ENCODE measurements at regions not wholly inside any gene's neighbourhood (a gene's known extent, or its start where the extent isn't known, plus 50 kb on each side); places are given as distances from the start of the nearest gene placed in this dataset.

DNA sequence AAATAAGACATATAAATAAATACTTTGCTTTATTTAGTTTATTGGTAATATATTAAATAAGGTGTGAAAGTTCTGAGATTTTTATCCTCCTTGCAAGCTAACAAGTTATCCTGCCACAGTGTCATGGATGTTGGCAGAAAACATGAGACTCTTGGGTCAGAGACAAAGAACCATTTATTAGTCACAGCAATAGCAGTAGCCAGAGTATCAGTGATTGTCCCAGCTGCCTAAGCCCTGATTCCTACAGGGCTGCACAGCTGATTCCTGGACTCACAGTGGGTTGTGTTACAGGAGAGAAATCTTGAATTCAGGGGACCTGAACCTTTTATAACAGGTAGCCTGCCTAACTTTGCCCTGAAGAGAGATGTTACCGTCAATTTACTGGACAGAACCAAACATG, 304.5 kb upstream of the ZNF608 start:
- Histone ChIP-seq H2AFZ (ENCODE audit: low read depth, low read length) (no peak overlapping the region), H3K27ac (ENCODE audit: insufficient read depth, low read depth, low read length) (no peak overlapping the region), H3K36me3 (ENCODE audit: control insufficient read depth in 2 of 2, extremely low read depth in 1 of 2, insufficient read depth in 2 of 2, low read length in 2 of 2) (no peaks in the 10 kb centered on the region), H3K4me1 (ENCODE audit: control insufficient read depth, extremely low read depth, insufficient read depth, low read length) (peaks cover 5% of the 10 kb centered on the region), H3K27me3 (ENCODE audit: control insufficient read depth in 2 of 2, insufficient read depth in 2 of 2, low read length in 2 of 2) (no peaks in the 10 kb centered on the region), H3K4me2 (ENCODE audit: insufficient read depth, low read length) (no peak overlapping the region), H3K4me3 (replicated peaks in 1 of 3; ENCODE audit: insufficient read depth in 1 of 3, low read depth in 1 of 3, low read length in 3 of 3) (no peak overlapping the region), H4K20me1 (replicated peaks; ENCODE audit: control insufficient read depth, extremely low read depth, insufficient read depth, low read length) (no peaks in the 10 kb centered on the region), H3K9me3 (replicated peaks; ENCODE audit: control insufficient read depth, insufficient read depth, low read length) (no peaks in the 10 kb centered on the region), H3K79me2 (ENCODE audit: control insufficient read depth, insufficient read depth, low read length) (no peaks in the 10 kb centered on the region), H3K9me1 (replicated peaks; ENCODE audit: control insufficient read depth, extremely low read depth, insufficient read depth, low read length) (no peaks in the 10 kb centered on the region), H3K9ac (replicated peaks; ENCODE audit: extremely low read depth, insufficient read depth, low read length) (no peak overlapping the region)
- ChIA-PET CTCF (interaction anchor here (1.2 kb wide), 1 partner anchor 36 kb away, joined by 3 read pairs; no protein-coding TSS in a partner anchor), POLR2A (no interaction called here)
- DNase-seq (ENCODE audit: low read depth, low spot score) = no peak
- FAIRE-seq = no peak
- TF ChIP-seq FOS (IDR thresholded peaks at IDR 0.05; ENCODE audit: borderline replicate concordance, insufficient read depth, low read length) (no peak), POLR2A (IDR thresholded peaks at IDR 0.05; ENCODE audit: low read depth, low read length) (no peak), MYC (IDR thresholded peaks at IDR 0.05; ENCODE audit: low read depth, low read length) (no peak), EZH2 (IDR thresholded peaks at IDR 0.05; ENCODE audit: borderline replicate concordance, low read depth, low read length, severe bottlenecking) (no peak), GATA2 (IDR thresholded peaks at IDR 0.05; ENCODE audit: insufficient read depth, insufficient read length, low read depth, low read length) (no peak), JUN (IDR thresholded peaks at IDR 0.05; ENCODE audit: borderline replicate concordance, insufficient read depth, insufficient read length, low read depth) (no peak), POLR2AphosphoS5 (IDR thresholded peaks at IDR 0.05; ENCODE audit: insufficient read depth, low read depth, low read length) (no peak)
- TF ChIP-seq, protein P1, sequence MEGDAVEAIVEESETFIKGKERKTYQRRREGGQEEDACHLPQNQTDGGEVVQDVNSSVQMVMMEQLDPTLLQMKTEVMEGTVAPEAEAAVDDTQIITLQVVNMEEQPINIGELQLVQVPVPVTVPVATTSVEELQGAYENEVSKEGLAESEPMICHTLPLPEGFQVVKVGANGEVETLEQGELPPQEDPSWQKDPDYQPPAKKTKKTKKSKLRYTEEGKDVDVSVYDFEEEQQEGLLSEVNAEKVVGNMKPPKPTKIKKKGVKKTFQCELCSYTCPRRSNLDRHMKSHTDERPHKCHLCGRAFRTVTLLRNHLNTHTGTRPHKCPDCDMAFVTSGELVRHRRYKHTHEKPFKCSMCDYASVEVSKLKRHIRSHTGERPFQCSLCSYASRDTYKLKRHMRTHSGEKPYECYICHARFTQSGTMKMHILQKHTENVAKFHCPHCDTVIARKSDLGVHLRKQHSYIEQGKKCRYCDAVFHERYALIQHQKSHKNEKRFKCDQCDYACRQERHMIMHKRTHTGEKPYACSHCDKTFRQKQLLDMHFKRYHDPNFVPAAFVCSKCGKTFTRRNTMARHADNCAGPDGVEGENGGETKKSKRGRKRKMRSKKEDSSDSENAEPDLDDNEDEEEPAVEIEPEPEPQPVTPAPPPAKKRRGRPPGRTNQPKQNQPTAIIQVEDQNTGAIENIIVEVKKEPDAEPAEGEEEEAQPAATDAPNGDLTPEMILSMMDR (IDR thresholded peaks at IDR 0.05; ENCODE audit: extremely low read depth in 1 of 2, insufficient read depth in 1 of 2, low read depth in 1 of 2, low read length in 2 of 2) = no peak
- TF ChIP-seq, protein P2, sequence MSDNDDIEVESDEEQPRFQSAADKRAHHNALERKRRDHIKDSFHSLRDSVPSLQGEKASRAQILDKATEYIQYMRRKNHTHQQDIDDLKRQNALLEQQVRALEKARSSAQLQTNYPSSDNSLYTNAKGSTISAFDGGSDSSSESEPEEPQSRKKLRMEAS (IDR thresholded peaks at IDR 0.05; ENCODE audit: insufficient read depth, insufficient read length) = no peak
- intact Hi-C loops (cut with micrococcal nuclease) (no loop called here), dilution Hi-C loops (cut with MboI; ENCODE audit: extremely low pct_ligation_motif_present, low sequenced_read_pairs) (no loop called here)
- no TSS peak for BruUV-seq (replicated peaks)

Measured in endothelial cell of umbilical vein (primary cell).